Muscle layer of duodenum (tissue), 2 donors: ENCODE measurements at regions not wholly inside any gene's neighbourhood (a gene's known extent, or its start where the extent isn't known, plus 50 kb on each side); places are given as distances from the start of the nearest gene placed in this dataset.
"Not testable (repeated sequence)": the region's sequence is repeated elsewhere in the genome, so short reads cannot be mapped to it uniquely, and the experiment has no call there.

Experiments used
- H3K27ac ChIP-seq: one replicate; pipeline ENCODE4 v1.7.0; 2013; ENCODE audit warnings: mild to moderate bottlenecking, low read length
- H3K27me3 ChIP-seq: one replicate; pipeline ENCODE4 v1.7.0; 2013; ENCODE audit warnings: low read depth, mild to moderate bottlenecking, control low read depth, low read length
- H3K36me3 ChIP-seq, 2 donors: one replicate each; pipeline ENCODE4 v1.7.0; 2013; ENCODE audit warnings: low read length in 2 of 2, control low read depth in 1 of 2, mild to moderate bottlenecking in 1 of 2; ENCODE audit not compliant: insufficient read depth in 2 of 2, control insufficient read depth in 1 of 2
- H3K4me1 ChIP-seq, 2 donors: one replicate each; pipeline ENCODE4 v1.7.0; 2013; ENCODE audit warnings: low read length in 2 of 2, mild to moderate bottlenecking in 2 of 2, control low read depth in 1 of 2, moderate library complexity in 1 of 2; ENCODE audit not compliant: insufficient read depth in 2 of 2, control insufficient read depth in 1 of 2
- H3K4me3 ChIP-seq, 2 donors: one replicate each; pipeline ENCODE4 v1.7.0; 2013; ENCODE audit warnings: low read length in 2 of 2, low read depth in 1 of 2, mild to moderate bottlenecking in 1 of 2
- H3K9me3 ChIP-seq, 2 donors: one replicate each; pipeline ENCODE4 v1.7.0; 2013; ENCODE audit warnings: low read length in 2 of 2, control low read depth in 1 of 2, mild to moderate bottlenecking in 1 of 2; ENCODE audit not compliant: control insufficient read depth in 1 of 2
- donor health status: healthy.

GRCh38 chr2:199100326-199101110 is 357.2 kb downstream of the SATB2 start:
- Histone ChIP-seq H3K36me3 (no peaks in the 10 kb centered on the region), H3K9me3 (no peaks in the 10 kb centered on the region), H3K27ac (no peak overlapping the region), H3K4me1 (no peaks in the 10 kb centered on the region), H3K27me3 (no peaks in the 10 kb centered on the region), H3K4me3 (no peak overlapping the region)

DNA sequence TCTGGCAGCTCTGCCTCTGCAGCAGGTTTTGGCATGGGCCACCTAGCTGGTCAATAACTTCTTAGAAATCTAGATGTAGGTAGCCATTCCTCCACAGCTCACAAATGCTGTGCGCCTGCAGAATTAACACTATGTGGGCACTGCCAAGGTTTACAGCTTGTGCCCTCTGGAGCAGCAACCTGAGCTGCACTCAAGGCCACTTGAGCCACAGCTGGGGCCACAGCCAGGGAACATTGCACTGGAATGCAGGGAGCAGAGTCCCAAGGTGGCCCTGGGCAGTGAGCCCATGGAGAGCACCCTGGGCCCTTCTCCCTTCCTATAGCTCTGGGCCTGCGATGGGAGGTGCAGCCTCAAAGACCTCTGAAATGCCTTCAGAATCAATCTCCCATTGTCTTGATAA is 365.3 kb downstream of the SATB2 start:
- Histone ChIP-seq H3K36me3 (no peaks in the 10 kb centered on the region), H3K4me1 (no peaks in the 10 kb centered on the region), H3K27ac (no peak overlapping the region), H3K4me3 (no peak overlapping the region), H3K9me3 (no peaks in the 10 kb centered on the region), H3K27me3 (no peaks in the 10 kb centered on the region)

- Histone ChIP-seq H3K4me3 (no peak overlapping the region), H3K9me3 (no peaks in the 10 kb centered on the region), H3K27ac (no peak overlapping the region), H3K36me3 (no peaks in the 10 kb centered on the region), H3K4me1 (no peaks in the 10 kb centered on the region), H3K27me3 (no peaks in the 10 kb centered on the region)
Observed at GRCh38 chr2:199085261-199085660, 372.5 kb downstream of the SATB2 start.

DNA sequence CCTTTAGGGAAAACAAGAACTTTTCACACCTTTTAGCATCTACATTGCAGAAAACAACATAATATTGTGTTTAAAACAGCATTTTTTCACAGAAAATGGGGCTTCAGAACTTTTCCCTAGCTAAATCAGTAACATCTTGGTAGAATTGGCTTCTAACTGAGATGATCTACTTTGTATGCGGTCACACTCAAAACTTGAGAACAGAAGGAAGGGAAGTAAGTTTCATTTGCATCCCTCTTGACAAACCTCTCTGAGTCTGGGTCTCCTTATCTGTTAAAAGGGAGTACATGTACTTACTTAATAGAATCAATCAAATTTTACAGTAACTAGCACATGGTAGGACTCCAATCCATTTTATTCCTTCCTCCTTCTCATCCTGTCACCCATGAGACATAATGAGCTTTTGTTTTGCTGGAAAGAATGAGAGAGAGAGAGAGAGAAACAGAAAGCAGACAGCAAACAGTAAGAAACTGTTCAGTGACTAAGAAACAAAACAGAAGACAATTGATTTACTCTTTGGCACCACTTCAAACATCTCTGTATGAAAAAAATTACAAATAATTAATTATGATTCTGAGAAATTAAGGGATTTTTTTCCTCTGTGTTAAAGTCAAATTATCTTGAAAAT is 387.3 kb downstream of the SATB2 start:
- H3K9me3 ChIP-seq: no peaks in the 10 kb centered on the region
- H3K27me3 ChIP-seq: no peaks in the 10 kb centered on the region
- no peaks in the 10 kb centered on the region for H3K36me3 ChIP-seq
- H3K4me3 ChIP-seq: no peak overlapping the region
- no peak overlapping the region for H3K27ac ChIP-seq
- no peaks in the 10 kb centered on the region for H3K4me1 ChIP-seq

DNA sequence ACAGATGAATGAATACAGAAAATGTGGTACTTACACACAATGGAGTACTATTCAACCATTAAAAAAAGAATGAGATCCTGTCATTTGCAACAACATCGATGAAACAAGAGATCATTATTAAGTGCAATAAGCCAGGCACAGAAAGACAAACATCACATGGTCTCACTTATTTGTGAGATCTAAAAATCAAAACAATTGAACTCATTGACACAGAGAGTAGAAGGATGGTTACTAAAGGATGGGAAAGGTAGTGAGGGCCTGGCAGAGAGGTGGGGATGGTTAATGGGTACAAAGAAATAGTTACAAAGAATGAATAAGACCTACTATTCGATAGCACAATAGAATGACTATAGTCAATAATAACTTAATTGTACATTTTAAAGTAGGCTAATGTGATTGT is 393.5 kb downstream of the SATB2 start:
- no peak overlapping the region for H3K4me3 ChIP-seq
- H3K4me1 ChIP-seq: no peaks in the 10 kb centered on the region
- peaks cover 0 to 4% of the 10 kb centered on the region in 2 donors for H3K9me3 ChIP-seq
- no peaks in the 10 kb centered on the region for H3K36me3 ChIP-seq
- no peaks in the 10 kb centered on the region for H3K27me3 ChIP-seq
- no peak overlapping the region for H3K27ac ChIP-seq

DNA sequence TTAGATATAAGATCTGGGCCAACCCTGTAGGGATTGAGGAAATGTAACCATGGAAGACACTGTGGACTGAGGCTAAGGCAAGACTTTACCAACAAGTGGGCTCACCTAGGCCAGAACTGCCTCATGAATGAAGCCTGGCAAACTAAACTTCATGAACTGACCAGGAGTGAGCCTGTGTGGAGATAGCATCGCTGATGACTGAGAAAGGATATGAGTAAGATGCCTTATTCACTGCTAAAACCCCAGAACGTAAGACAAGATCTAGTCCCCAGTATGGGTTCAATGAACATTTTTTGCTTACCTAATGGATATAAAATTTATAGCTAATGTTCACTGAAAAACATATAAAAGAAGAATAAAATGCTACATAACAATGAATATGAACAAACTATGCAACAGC is 399.8 kb downstream of the SATB2 start:
- no peak overlapping the region for H3K4me3 ChIP-seq
- no peak overlapping the region for H3K27ac ChIP-seq

DNA sequence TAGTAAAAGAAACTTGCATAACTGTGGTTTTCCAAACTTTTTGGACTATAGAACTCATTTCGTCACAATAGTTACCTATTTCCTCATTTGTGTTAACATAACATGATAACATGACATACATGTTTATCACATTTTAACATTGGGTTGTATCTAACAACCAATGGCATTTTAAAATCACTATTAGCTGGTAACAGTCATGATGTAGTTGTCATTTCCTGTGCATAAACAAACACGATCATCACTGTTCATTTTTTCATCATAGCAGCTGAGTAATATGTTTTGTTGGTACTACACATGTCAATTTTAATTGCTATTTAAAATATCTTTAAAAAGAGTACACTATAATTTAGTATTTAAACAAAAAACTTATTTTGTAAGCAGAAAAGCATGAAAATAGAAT is 402.4 kb downstream of the SATB2 start:
- Histone ChIP-seq H3K36me3 (no peaks in the 10 kb centered on the region), H3K9me3 (no peaks in the 10 kb centered on the region), H3K27ac (no peak overlapping the region), H3K4me3 (no peak overlapping the region), H3K27me3 (no peaks in the 10 kb centered on the region), H3K4me1 (no peaks in the 10 kb centered on the region)

More for the DNA sequence above, 399.8 kb downstream of the SATB2 start:
- no peaks in the 10 kb centered on the region for H3K4me1 ChIP-seq
- H3K9me3 ChIP-seq: peaks cover 0 to 4% of the 10 kb centered on the region in 2 donors
- H3K27me3 ChIP-seq: no peaks in the 10 kb centered on the region
- no peaks in the 10 kb centered on the region for H3K36me3 ChIP-seq

GRCh38 chr2:199042660-199043379 is 414.9 kb downstream of the SATB2 start:
- Histone ChIP-seq H3K9me3 (no peaks in the 10 kb centered on the region), H3K27ac (no peak overlapping the region), H3K36me3 (no peaks in the 10 kb centered on the region), H3K4me3 (no peak overlapping the region), H3K4me1 (no peaks in the 10 kb centered on the region), H3K27me3 (no peaks in the 10 kb centered on the region)

GRCh38 chr2:199040522-199040921 is 417.2 kb downstream of the SATB2 start:
- Histone ChIP-seq H3K27me3 (no peaks in the 10 kb centered on the region), H3K36me3 (no peaks in the 10 kb centered on the region), H3K4me3 (no peak overlapping the region), H3K4me1 (no peaks in the 10 kb centered on the region), H3K9me3 (no peaks in the 10 kb centered on the region), H3K27ac (no peak overlapping the region)

DNA sequence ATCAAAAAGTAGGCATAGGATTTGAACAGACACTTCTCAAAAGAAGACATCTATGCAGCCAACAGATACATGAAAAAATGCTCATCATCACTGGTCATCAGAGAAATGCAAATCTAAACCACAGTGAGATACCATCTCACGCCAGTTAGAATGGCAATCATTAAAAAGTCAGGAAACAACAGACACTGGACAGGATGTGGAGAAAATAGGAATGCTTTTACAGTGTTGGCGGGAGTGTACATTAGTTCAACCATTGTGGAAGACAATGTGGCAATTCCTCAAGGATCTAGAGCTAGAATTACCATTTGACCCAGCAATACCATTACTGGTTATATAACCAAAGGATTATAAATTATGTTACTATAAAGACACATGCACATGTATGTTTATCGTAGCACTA is 424.0 kb downstream of the SATB2 start:
- not testable (repeated sequence) for H3K4me1 ChIP-seq, H3K9me3 ChIP-seq, H3K36me3 ChIP-seq, H3K27ac ChIP-seq, H3K4me3 ChIP-seq, H3K27me3 ChIP-seq

- Histone ChIP-seq H3K4me3 (no peak overlapping the region), H3K27ac (no peak overlapping the region), H3K4me1 (no peaks in the 10 kb centered on the region), H3K27me3 (no peaks in the 10 kb centered on the region), H3K9me3 (peaks cover 0 to 3% of the 10 kb centered on the region in 2 donors), H3K36me3 (no peaks in the 10 kb centered on the region)
Observed at GRCh38 chr2:199025146-199025545, 432.6 kb downstream of the SATB2 start.
